ENCODE measurements at regions not wholly inside any gene's neighbourhood (a gene's known extent, or its start where the extent isn't known, plus 50 kb on each side); places are given as distances from the start of the nearest gene placed in this dataset.
"Not testable (repeated sequence)": the region's sequence is repeated elsewhere in the genome, so short reads cannot be mapped to it uniquely, and the experiment has no call there.

DNA sequence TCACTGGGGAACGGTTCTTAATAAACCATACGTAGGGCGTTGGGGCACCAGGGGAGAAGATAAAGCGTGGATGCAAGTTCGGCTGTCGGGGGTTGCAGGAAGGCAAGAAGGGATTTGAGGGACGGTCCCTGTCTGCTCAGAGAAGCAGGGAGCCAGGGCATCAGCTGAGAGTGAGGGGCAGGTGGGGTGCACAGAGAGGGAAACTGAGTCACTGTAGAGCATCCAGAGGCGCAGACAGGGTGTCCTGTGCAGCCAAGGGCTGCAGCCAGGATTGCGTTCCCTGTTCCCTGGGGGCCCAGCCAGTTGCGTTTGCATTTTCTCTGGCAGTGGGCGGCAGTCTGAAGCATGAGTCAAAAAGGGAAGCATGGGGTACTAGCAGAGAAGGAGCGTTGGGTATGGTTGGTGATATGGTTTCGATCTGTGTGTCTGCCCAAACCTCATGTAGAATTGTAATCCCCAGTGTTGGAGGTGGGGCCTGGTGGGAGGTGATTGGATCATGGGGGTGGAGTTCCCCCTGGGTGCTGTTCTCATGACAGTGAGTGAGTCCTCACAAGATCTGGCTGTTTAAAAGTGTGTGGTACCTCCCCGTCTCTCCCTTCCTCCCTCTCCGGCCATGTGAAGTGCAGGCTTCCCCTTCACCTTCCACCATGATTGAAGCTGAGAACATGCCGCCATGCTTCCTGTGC lies 202.9 kb downstream of the NDUFA10 start:
- H3K36me3 Mint-ChIP-seq (ENCODE audit: insufficient read depth in 2 of 2): no peaks in the 10 kb centered on the region
- DNase-seq: peak; percentile 43 to 58
- ATAC-seq (replicated peaks in 1 of 2): peak; percentile 88 to 95
- H3K4me1 Mint-ChIP-seq (ENCODE audit: low read depth): peaks cover 13% of the 10 kb centered on the region
- H3K27me3 Mint-ChIP-seq (ENCODE audit: low read depth): no peaks in the 10 kb centered on the region
- H3K4me3 Mint-ChIP-seq: peak overlapping the region in 1 of 2 donors; percentile 11
- no peak overlapping the region for H3K27ac Mint-ChIP-seq
- no peaks in the 10 kb centered on the region for H3K9me3 Mint-ChIP-seq

DNA sequence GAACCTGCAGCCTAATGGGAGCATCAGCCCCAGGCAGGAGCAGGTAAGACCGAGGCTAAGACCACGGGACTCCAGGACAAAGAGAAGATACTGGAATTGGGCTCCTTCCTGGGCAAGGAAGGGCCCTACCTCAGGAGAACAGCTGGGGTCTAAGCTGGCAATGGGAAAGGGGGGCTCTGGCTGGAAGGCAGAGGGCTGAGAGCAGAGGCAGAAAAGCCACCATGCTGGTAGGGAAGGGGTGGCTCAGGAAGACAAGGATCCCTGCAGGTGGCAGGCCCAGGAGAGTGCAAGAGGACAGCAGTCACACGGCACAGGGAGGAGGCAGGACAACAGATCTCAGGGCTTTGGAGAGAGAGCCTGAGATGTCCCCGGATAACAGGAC lies 203.5 kb downstream of the NDUFA10 start:
- Mint-ChIP-seq H3K9me3 (no peaks in the 10 kb centered on the region), H3K4me1 (ENCODE audit: low read depth) (peaks cover 13% of the 10 kb centered on the region), H3K4me3 (peak overlapping the region in 1 of 2 donors; percentile 4), H3K27me3 (ENCODE audit: low read depth) (no peaks in the 10 kb centered on the region), H3K27ac (no peak overlapping the region), H3K36me3 (ENCODE audit: insufficient read depth in 2 of 2) (no peaks in the 10 kb centered on the region)
- DNase-seq: no peak
- ATAC-seq (replicated peaks in 1 of 2): no peak

DNA sequence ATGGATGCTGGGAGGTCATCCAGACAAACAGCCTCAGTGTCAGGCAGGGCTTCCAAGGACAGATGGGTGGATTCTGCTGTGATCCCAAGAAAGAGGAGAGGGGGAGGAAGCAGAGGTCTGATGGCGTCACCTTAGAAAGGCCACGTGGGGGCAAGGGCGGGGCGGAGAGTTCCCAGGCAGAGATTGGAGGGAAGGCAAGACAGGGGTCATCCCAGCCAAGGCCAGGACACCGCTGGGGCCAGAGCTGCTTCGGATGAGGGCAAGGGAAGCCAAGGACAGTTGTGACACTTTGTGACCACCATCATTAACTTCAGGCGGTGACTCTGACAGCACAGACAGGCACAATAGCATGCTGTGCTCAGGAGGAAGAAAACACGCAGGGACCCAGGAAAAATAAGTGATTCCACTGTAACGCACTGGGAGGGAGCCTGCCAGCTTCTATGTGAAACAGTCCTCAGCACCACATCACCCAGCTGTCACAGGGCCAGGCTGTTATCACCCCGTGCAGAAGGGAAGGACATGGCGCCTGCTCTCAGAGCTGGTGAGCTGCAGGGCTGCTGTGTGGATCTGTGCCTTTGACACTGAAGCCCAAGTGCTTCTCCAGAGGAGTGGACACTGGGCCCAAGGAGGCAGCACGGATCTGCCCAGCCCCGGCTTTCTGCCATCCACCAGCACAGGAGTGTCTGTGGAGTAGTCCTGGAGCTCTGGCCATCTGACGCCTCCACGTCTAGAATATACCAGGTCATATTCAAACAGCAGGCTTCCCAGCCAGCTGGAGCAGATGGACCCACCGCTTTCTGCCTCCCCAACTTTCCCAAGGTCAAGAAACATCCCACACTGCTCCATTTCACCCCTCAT lies 204.1 kb downstream of the NDUFA10 start:
- no peak for DNase-seq
- Mint-ChIP-seq H3K27ac (no peak overlapping the region), H3K27me3 (ENCODE audit: low read depth) (no peaks in the 10 kb centered on the region), H3K4me1 (ENCODE audit: low read depth) (peaks cover 13% of the 10 kb centered on the region), H3K9me3 (no peaks in the 10 kb centered on the region), H3K4me3 (no peak overlapping the region), H3K36me3 (ENCODE audit: insufficient read depth in 2 of 2) (no peaks in the 10 kb centered on the region)
- ATAC-seq (replicated peaks in 1 of 2): no peak

DNA sequence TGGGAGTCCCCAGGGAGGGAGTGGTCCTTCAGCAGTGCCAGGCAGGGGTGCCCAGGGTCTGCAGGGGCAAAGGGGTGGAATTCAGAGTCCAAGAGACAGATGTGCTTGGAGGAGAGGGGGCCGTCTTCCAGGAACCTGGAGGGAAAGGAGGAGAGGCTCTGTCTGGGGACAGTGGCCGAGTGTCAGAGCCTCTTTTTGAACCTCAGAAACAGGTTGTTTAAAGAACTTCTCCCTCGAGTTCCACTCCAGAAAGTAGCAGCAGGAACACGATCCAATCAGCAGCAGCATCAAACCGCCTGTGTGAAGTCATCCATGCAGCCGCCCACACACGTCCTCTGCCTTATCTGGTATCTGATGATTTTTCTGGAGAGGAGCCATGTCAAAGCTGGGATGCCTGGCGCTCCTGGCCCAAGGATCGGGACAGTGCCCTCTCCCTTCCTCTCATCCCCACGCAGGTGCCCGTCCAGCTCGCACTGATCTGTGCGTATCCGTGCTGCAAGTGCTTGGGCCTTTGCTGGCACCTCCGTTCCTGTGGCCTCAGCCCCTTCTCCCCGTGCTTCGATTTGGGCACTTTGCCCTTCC lies 205.1 kb downstream of the NDUFA10 start:
- ATAC-seq (replicated peaks in 1 of 2) (no peak), DNase-seq (no peak)
- Mint-ChIP-seq H3K4me3 (no peak overlapping the region), H3K4me1 (ENCODE audit: low read depth) (peaks cover 13% of the 10 kb centered on the region), H3K36me3 (ENCODE audit: insufficient read depth in 2 of 2) (no peaks in the 10 kb centered on the region), H3K27ac (no peak overlapping the region), H3K9me3 (no peaks in the 10 kb centered on the region), H3K27me3 (ENCODE audit: low read depth) (no peaks in the 10 kb centered on the region)

DNA sequence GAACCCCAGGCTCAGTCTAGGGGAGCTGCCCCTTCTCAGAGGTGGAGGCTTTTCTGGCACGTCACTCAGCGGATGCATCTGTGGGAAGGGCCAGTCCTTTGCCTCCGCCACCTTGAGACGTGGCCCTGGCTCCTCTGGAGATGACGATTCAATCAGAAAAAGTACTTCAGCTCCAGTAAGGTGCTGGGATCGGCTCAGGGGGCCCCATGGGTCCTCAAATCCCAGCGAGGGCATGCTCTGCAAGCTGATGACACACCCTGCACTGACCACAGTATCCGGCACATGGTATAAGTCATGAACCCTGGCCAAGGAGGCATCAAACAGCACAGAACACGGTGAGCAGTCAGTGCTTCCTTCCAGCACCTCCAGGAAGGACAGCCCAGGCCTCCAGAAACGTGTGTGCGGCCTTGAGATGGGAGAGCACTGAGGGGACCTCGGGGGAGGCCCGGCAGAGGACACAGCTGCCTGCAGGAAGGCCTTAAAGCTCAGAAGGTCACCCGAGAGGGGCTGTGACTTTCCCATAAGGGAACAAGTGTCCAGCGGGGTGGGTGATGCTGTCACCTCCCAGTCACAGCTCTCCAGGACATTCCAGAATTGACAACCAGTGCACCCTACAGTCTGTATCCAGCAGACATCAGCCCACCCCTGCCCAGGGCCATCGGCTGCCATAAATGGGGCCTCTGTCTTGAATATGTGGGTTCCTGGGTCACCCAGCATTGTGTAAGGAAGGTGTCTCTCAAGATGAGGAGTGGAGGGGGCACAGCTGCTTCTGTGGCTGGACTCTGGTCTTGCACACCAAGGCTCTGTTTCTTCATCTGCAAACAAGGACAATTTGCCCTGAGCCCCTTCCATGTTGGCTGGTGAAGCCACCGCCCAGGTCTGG lies 205.8 kb downstream of the NDUFA10 start:
- Mint-ChIP-seq H3K4me3 (no peak overlapping the region), H3K4me1 (ENCODE audit: low read depth) (peaks cover 13% of the 10 kb centered on the region), H3K9me3 (no peaks in the 10 kb centered on the region), H3K36me3 (ENCODE audit: insufficient read depth in 2 of 2) (no peaks in the 10 kb centered on the region), H3K27me3 (ENCODE audit: low read depth) (no peaks in the 10 kb centered on the region), H3K27ac (no peak overlapping the region)
- no peak for DNase-seq
- ATAC-seq (replicated peaks in 1 of 2): no peak

DNA sequence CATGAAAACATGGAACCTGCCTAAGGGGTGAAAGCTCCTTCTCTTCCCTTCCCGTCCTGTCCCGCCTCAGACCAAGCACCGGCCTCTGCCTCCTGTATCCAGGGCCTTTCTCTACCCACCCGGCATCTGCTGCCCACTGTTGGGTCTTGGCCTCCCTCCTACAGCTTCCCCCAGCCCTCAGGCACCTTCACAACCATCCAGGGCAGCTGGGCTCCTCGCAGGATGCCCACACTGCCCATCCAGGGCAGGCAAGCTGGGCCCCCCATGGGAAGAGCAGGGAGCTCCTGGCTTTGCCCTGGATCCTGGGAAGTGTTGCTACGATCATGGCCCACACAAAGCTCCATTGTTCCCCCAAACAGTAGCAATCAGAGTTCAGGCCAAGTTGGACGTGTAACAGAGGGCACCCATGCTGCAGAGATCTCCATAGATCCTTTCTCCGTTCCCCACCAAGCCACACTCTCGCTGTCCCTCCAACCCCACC lies 206.6 kb downstream of the NDUFA10 start:
- Mint-ChIP-seq H3K27me3 (ENCODE audit: low read depth) (no peaks in the 10 kb centered on the region), H3K36me3 (ENCODE audit: insufficient read depth in 2 of 2) (no peaks in the 10 kb centered on the region), H3K9me3 (no peaks in the 10 kb centered on the region), H3K4me3 (no peak overlapping the region), H3K4me1 (ENCODE audit: low read depth) (peaks cover 13% of the 10 kb centered on the region), H3K27ac (no peak overlapping the region)
- DNase-seq: no peak
- no peak for ATAC-seq (replicated peaks in 1 of 2)

DNA sequence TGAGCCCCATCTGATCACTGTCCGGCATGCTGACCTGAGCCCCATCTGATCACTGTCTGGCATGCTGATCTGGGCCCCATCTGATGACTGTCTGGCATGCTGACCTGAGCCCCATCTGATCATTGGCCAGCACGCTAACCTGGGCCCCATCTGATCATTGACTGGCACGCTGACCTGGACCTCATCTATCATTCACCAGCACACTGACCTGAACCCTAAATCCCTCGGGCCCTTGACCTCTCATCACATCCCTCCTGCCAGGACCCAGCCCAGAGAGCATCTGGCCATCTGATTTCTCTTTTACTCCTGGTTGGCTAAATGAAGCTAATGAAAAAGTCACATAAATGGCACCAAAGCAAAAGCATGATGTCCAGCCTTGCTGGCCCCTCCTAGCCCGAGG lies 207.1 kb downstream of the NDUFA10 start:
- ATAC-seq (replicated peaks in 1 of 2): no peak
- H3K9me3 Mint-ChIP-seq: no peaks in the 10 kb centered on the region
- peaks cover 13% of the 10 kb centered on the region for H3K4me1 Mint-ChIP-seq (ENCODE audit: low read depth)
- no peaks in the 10 kb centered on the region for H3K36me3 Mint-ChIP-seq (ENCODE audit: insufficient read depth in 2 of 2)
- DNase-seq: no peak
- no peaks in the 10 kb centered on the region for H3K27me3 Mint-ChIP-seq (ENCODE audit: low read depth)
- no peak overlapping the region for H3K4me3 Mint-ChIP-seq
- H3K27ac Mint-ChIP-seq: no peak overlapping the region

DNA sequence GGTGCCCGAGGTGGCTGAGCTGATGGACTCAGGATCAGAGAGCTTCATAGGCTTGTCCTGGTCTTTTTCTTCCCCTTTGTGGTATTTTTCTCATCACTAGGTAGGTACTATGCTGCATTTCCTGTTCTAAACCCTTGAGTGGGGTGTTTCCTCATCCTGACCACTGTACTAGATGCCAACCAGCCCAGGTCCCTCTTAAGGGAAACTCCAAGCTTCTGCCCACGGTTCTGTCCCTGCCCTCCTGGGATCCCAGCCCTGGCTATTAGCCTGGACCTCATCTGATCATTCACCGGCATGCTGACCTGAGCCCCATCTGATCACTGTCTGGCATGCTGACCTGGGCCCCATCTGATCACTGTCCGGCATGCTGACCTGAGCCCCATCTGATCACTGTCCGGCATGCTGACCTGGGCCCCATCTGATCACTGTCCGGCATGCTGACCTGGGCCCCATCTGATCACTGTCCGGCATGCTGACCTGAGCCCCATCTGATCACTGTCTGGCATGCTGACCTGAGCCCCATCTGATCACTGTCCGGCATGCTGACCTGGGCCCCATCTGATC lies 207.6 kb downstream of the NDUFA10 start:
- H3K27me3 Mint-ChIP-seq (ENCODE audit: low read depth); H3K4me1 Mint-ChIP-seq (ENCODE audit: low read depth); H3K9me3 Mint-ChIP-seq; H3K27ac Mint-ChIP-seq; DNase-seq; H3K4me3 Mint-ChIP-seq; H3K36me3 Mint-ChIP-seq (ENCODE audit: insufficient read depth in 2 of 2); ATAC-seq (replicated peaks in 1 of 2): not testable (repeated sequence)

DNA sequence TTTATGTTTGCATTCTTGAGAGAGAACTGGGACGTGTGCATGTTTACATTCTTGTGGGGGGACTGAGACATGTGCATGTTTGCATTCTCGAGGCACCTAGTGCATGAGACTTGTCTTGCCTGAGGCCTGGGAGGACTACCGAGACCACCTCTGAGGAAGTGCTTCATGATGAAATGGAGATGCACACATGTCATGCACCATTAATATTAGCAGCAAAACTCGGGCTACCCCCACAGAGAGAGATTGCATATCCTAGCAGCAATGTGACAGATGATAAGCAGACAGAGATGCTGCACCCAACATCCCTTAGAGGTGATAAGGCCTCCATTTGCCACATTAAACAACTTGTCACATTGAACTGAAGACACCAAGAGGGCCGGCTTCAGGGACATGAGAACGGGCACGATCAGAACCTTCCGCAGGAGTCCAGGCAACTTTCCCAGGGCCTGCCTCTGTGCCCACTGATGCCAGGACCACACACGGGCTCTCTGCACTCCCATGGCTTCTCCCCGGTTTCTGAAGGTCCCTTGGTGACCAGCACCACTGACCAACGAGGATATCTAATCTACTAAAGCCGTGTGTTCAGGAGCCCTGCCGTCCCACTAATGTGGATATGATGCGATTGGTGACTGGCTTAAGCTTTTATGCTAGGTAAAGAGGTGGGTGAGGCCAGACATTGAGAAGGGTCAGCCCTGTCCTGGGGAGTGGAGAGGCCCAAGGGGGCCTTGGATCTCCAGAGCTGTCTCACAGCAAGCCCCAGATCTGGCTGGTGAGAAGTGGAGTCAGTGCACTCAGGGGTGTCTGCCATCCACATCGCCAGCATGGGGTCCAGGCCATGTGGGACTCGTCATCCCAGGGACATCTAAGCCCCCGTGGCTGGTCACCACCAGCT lies 208.3 kb downstream of the NDUFA10 start:
- Mint-ChIP-seq H3K36me3 (ENCODE audit: insufficient read depth in 2 of 2) (no peaks in the 10 kb centered on the region), H3K27me3 (ENCODE audit: low read depth) (no peaks in the 10 kb centered on the region)

DNA sequence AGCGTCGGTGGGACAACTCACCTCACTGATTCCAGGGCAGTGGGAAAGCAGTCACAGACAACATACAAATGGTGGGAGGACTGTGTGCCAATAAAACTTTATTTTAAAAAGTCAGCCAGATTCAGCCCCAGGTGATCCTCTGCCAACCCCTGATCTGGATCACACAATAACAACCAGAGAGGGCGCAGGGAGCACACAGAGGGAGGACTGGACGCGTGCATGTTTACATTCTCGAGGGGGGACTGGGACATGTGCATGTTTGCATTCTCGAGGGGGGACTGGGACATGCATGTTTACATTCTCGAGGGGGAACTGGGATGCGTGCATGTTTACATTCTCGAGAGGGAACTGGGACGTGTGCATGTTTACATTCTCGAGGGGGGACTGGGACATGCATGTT lies 209.5 kb downstream of the NDUFA10 start:
- H3K4me1 Mint-ChIP-seq (ENCODE audit: low read depth): no peaks in the 10 kb centered on the region
- no peak overlapping the region for H3K27ac Mint-ChIP-seq
- H3K9me3 Mint-ChIP-seq: no peaks in the 10 kb centered on the region
- H3K36me3 Mint-ChIP-seq (ENCODE audit: insufficient read depth in 2 of 2): no peaks in the 10 kb centered on the region
- H3K4me3 Mint-ChIP-seq: no peak overlapping the region
- no peak for DNase-seq
- no peak for ATAC-seq (replicated peaks in 1 of 2)
- no peaks in the 10 kb centered on the region for H3K27me3 Mint-ChIP-seq (ENCODE audit: low read depth)

More for the DNA sequence above, 208.3 kb downstream of the NDUFA10 start:
- Mint-ChIP-seq H3K4me3 (no peak overlapping the region), H3K27ac (no peak overlapping the region), H3K4me1 (ENCODE audit: low read depth) (peaks cover 3% of the 10 kb centered on the region), H3K9me3 (no peaks in the 10 kb centered on the region)
- no peak for ATAC-seq (replicated peaks in 1 of 2)
- no peak for DNase-seq

DNA sequence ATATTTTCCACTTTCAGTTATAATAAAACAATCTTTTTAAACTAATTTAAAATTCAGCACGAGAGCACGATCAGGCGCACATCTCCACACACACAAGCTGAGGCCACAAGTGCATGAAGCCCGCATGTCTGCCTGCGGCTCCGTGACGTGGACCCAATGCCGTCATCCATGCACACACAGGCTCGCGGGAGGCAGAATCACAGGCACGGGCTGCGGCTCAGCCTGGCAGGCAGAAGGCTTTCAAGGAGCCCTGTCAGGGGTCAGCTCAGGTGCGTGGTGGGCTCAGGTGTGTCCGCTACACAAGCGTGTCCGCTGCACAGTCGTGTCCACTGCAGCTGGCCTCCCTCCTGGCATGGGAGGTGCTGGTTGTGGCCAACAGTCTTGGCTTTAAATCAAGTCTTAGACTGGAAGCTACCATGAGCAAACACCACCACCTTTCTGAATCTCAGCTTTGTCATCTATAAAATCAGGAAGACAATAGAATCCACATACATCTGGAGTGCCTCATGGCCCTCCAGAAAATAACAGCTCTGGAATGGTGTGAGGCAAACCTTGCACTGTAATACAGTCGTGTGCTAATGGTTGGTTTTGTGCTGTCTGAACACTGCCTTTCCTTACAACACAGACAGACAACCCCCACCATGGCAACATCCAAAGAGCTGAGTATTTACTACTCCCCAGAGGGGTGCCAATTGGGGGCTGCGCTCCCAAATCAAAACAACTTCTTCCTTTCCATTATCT lies 210.1 kb downstream of the NDUFA10 start:
- no peaks in the 10 kb centered on the region for H3K4me1 Mint-ChIP-seq (ENCODE audit: low read depth)
- H3K36me3 Mint-ChIP-seq (ENCODE audit: insufficient read depth in 2 of 2): no peaks in the 10 kb centered on the region
- no peak overlapping the region for H3K4me3 Mint-ChIP-seq
- H3K9me3 Mint-ChIP-seq: no peaks in the 10 kb centered on the region
- no peak for DNase-seq
- ATAC-seq (replicated peaks in 1 of 2): no peak
- H3K27me3 Mint-ChIP-seq (ENCODE audit: low read depth): no peaks in the 10 kb centered on the region
- no peak overlapping the region for H3K27ac Mint-ChIP-seq
